GM12878 (cell line): ENCODE measurements at regions not wholly inside any gene's neighbourhood (a gene's known extent, or its start where the extent isn't known, plus 50 kb on each side); places are given as distances from the start of the nearest gene placed in this dataset.

Source experiments
- ATAC-seq: fragments of 200-7000 bp; cut with Tn5 transposase; 3 replicates; pipeline ENCODE4 v1.9.1; 2020; ENCODE audit warnings: mild to moderate bottlenecking, moderate library complexity
- BruUV-seq: library from RNA; stranded (reverse); fragments of 400-500 nt; replicated peaks from 2 replicates; lab custom pipeline; 2021; lab: Mats Ljungman, UMichigan
- CTCF ChIA-PET: fragments of 300-600 bp; sonication (Branson Sonifier 250); formaldehyde crosslinking; extraction: SDS; loops from one replicate; lab custom pipeline; 2021; ENCODE audit warnings: inconsistent platforms; lab: Yijun Ruan, JAX
- POLR2A ChIA-PET: fragments of 350-600 bp; formaldehyde crosslinking; extraction: SDS; loops from one replicate; lab custom pipeline; 2021; ENCODE audit warnings: inconsistent platforms; lab: Charles Lee
- RAD21 ChIA-PET: fragments of 300-600 bp; sonication (Branson Sonifier 250); formaldehyde crosslinking; loops from one replicate; lab custom pipeline; 2023; ENCODE audit warnings: antibody characterized with exemption; ENCODE audit not compliant: unreplicated experiment; lab: Charles Lee
- SMC1A ChIA-PET: fragments of 300-600 bp; sonication (Branson Sonifier 250); formaldehyde crosslinking; loops from one replicate; lab custom pipeline; 2023; ENCODE audit not compliant: unreplicated experiment, uncharacterized antibody; lab: Charles Lee
- DNase-seq: peaks from one replicate; pipeline ENCODE4 v3.0.0-alpha.2; 2011; ENCODE audit warnings: low read depth, low spot score
- FAIRE-seq: peaks from 3 replicates; lab custom pipeline; 2011; peaks lifted over from hg19 to GRCh38; lab: Jason Lieb, UNC
- H2AFZ ChIP-seq: 2 replicates; pipeline ENCODE4 v1.6.0; 2011; ENCODE audit warnings: low read depth, low read length, control low read depth; ENCODE audit not compliant: control insufficient read depth
- H3K27ac ChIP-seq: 2 replicates; pipeline ENCODE4 v1.5.1; 2011; ENCODE audit warnings: control low read depth; ENCODE audit not compliant: control insufficient read depth, insufficient read depth
- H3K27me3 ChIP-seq, 2 experiments: replicated peaks in 1 of 2; 2 replicates each; pipeline versions ENCODE4 v1.6.0 to v1.6.1; 2011; ENCODE audit warnings: low read length in 1 of 2; ENCODE audit not compliant: control insufficient read depth in 2 of 2, insufficient read depth in 2 of 2
- H3K36me3 ChIP-seq, 2 experiments: 2 replicates each; pipeline ENCODE4 v1.5.1; 2011; ENCODE audit warnings: low read length in 1 of 2; ENCODE audit not compliant: control insufficient read depth in 2 of 2, insufficient read depth in 2 of 2
- H3K4me1 ChIP-seq: 2 replicates; pipeline ENCODE4 v1.6.1; 2011; ENCODE audit warnings: mild to moderate bottlenecking, low read length, moderate library complexity, mixed read lengths; ENCODE audit not compliant: control insufficient read depth, insufficient read depth
- H3K4me2 ChIP-seq: 2 replicates; pipeline ENCODE4 v1.6.0; 2011; ENCODE audit warnings: control low read depth; ENCODE audit not compliant: control insufficient read depth, insufficient read depth
- H3K4me3 ChIP-seq: fragments of 200-600 bp; sonication (generic); 2 replicates; pipeline ENCODE4 v1.5.1; 2016
- H3K79me2 ChIP-seq: 2 replicates; pipeline ENCODE4 v1.6.0; 2011; ENCODE audit warnings: low read length; ENCODE audit not compliant: control insufficient read depth, insufficient read depth
- H3K9ac ChIP-seq: 2 replicates; pipeline ENCODE4 v1.8.0; 2011; ENCODE audit warnings: low read length, control low read depth, mixed read lengths; ENCODE audit not compliant: control insufficient read depth, insufficient read depth
- H3K9me3 ChIP-seq: replicated peaks from 3 replicates; pipeline ENCODE4 v1.5.1; 2011; ENCODE audit warnings: mild to moderate bottlenecking, low read length; ENCODE audit not compliant: control insufficient read depth, insufficient read depth
- H4K20me1 ChIP-seq: 2 replicates; pipeline ENCODE4 v1.6.0; 2011; ENCODE audit not compliant: control insufficient read depth, insufficient read depth
- HDAC6 ChIP-seq: fragments of 200-600 bp; sonication (generic); IDR thresholded peaks from one replicate; pipeline ENCODE4 v1.8.0; 2017; ENCODE audit warnings: antibody characterized with exemption; ENCODE audit not compliant: unreplicated experiment
- MAX ChIP-seq: IDR thresholded peaks from 2 replicates; pipeline ENCODE4 v1.6.1; 2012; ENCODE audit warnings: low read depth, low read length, improper control_type of control experiment
- TARDBP ChIP-seq: IDR thresholded peaks from 2 replicates; pipeline ENCODE4 v1.6.1; 2016; ENCODE audit warnings: borderline replicate concordance
- ZBTB33 ChIP-seq: fragments of 450-650 bp; IDR thresholded peaks from 2 replicates; pipeline ENCODE4 v1.6.1; 2017; ENCODE audit warnings: mild to moderate bottlenecking
- WGBS: methylation state at CpG from one replicate; pipeline ENCODE4 v1.1.6; 2016; ENCODE audit warnings: low lambda C conversion rate; ENCODE audit not compliant: insufficient replicate concordance, insufficient coverage; ENCODE audit errors: missing lambda C conversion rate; 5-methylcytosine and 5-hydroxymethylcytosine counted together
- in situ Hi-C: fragments of 300-500 bp; cut with MboI; formaldehyde crosslinking; loops from 9 replicates; pipeline ENCODE4 v1.14.3; 2018; ENCODE audit warnings: mixed read lengths
- intact Hi-C: fragments of 100-400 bp; cut with micrococcal nuclease; formaldehyde crosslinking; loops from one replicate; pipeline ENCODE4 v1.14.2; 2022; ENCODE audit not compliant: unreplicated experiment
- TF ChIP-seq, protein P1 (sequence below): IDR thresholded peaks from 2 replicates; pipeline ENCODE4 v1.6.1; 2012; ENCODE audit warnings: low read depth, low read length, improper control_type of control experiment

- Histone ChIP-seq H3K9me3 (no peaks in the 10 kb centered on the region), H3K4me3 (no peak overlapping the region), H3K4me1 (no peaks in the 10 kb centered on the region), H4K20me1 (no peaks in the 10 kb centered on the region), H3K36me3 (no peaks in the 10 kb centered on the region), H3K79me2 (no peaks in the 10 kb centered on the region), H3K4me2 (no peak overlapping the region), H3K9ac (no peak overlapping the region), H3K27me3 (no peaks in the 10 kb centered on the region), H2AFZ (no peak overlapping the region), H3K27ac (no peak overlapping the region)
- POLR2A ChIA-PET: no interaction called here
- intact Hi-C loops: no loop called here
- CTCF ChIA-PET: no interaction called here
- ATAC-seq (no peak), FAIRE-seq (no peak), DNase-seq (no peak)
- SMC1A ChIA-PET: no interaction called here
- 17% methylated on average over 2 of the region's 2 CpGs for WGBS
- TF ChIP-seq HDAC6: no peak
- TF ChIP-seq TARDBP: no peak
- no peak for TF ChIP-seq ZBTB33
- TF ChIP-seq, protein P1, sequence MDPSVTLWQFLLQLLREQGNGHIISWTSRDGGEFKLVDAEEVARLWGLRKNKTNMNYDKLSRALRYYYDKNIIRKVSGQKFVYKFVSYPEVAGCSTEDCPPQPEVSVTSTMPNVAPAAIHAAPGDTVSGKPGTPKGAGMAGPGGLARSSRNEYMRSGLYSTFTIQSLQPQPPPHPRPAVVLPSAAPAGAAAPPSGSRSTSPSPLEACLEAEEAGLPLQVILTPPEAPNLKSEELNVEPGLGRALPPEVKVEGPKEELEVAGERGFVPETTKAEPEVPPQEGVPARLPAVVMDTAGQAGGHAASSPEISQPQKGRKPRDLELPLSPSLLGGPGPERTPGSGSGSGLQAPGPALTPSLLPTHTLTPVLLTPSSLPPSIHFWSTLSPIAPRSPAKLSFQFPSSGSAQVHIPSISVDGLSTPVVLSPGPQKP: no peak
- no peak for TF ChIP-seq MAX
- in situ Hi-C loops: no loop called here
- RAD21 ChIA-PET: no interaction called here
- BruUV-seq: no TSS peak
These were observed 363.8 kb downstream of the PMP22 start for GRCh38 chr17:14901376-14901775.
